ENCODE measurements at regions not wholly inside any gene's neighbourhood (a gene's known extent, or its start where the extent isn't known, plus 50 kb on each side); places are given as distances from the start of the nearest gene placed in this dataset.

DNA sequence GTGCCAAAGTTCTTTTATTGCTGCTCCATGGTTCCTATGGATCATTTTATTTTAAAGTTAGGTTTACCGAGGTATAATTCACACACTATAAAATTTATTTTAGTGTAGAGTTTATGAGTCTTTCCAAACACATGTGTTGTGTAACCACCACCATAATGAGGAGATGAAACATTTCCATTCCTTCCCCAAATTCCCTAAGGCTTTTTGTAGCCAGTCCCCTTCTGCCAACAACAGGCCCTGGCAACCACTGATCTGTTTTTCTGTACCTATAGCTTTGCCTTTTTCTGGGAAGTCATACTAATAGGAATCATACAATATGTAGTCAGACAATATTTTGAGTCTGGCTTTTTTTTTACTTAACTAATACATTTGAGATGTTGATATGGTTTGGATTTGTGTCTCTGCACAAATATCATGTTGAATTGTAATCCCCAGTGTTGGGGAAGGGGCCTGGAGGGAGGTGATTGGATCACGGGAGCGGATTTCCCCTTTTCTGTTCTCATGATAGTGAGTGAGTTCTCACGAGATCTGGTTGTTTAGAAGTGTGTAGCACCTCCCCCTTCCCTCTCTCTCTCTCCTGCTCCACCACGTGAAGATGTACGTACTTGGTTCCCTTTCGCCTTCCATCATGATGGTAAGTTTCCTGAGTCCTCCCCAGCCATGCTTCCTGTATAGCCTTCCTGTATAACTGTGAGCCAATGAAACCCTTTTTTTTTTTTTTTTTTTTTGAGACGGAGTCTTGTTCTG is 59.6 kb upstream of the DHX15 start:
- ATAC-seq = no peak
- Histone ChIP-seq H3K4me3 (no peak overlapping the region), H3K9me3 (no peaks in the 10 kb centered on the region), H3K4me1 (peaks cover 8% of the 10 kb centered on the region), H3K27me3 (ENCODE audit: low read depth) (no peaks in the 10 kb centered on the region), H3K27ac (no peak overlapping the region), H3K36me3 (no peaks in the 10 kb centered on the region)
- intact Hi-C loops (cut with DNase I) = no loop called here
- DNase-seq = no peak
- TF ChIP-seq, protein P1, sequence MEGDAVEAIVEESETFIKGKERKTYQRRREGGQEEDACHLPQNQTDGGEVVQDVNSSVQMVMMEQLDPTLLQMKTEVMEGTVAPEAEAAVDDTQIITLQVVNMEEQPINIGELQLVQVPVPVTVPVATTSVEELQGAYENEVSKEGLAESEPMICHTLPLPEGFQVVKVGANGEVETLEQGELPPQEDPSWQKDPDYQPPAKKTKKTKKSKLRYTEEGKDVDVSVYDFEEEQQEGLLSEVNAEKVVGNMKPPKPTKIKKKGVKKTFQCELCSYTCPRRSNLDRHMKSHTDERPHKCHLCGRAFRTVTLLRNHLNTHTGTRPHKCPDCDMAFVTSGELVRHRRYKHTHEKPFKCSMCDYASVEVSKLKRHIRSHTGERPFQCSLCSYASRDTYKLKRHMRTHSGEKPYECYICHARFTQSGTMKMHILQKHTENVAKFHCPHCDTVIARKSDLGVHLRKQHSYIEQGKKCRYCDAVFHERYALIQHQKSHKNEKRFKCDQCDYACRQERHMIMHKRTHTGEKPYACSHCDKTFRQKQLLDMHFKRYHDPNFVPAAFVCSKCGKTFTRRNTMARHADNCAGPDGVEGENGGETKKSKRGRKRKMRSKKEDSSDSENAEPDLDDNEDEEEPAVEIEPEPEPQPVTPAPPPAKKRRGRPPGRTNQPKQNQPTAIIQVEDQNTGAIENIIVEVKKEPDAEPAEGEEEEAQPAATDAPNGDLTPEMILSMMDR (IDR thresholded peaks at IDR 0.05) = no peak

- Histone ChIP-seq H3K27ac (no peak overlapping the region), H3K4me1 (peaks cover 8% of the 10 kb centered on the region), H3K4me3 (no peak overlapping the region), H3K9me3 (no peaks in the 10 kb centered on the region), H3K36me3 (no peaks in the 10 kb centered on the region), H3K27me3 (ENCODE audit: low read depth) (no peaks in the 10 kb centered on the region)
- intact Hi-C loops (cut with DNase I) = no loop called here
- TF ChIP-seq, protein P1 (IDR thresholded peaks at IDR 0.05) = no peak
- DNase-seq = no peak
- ATAC-seq = peak in 1 of 2 donors; percentile 30
Observed at GRCh38 chr4:24644983-24645764, 60.8 kb upstream of the DHX15 start.

GRCh38 chr4:24645765-24646550 is 61.6 kb upstream of the DHX15 start:
- intact Hi-C loops (cut with DNase I) = no loop called here
- Histone ChIP-seq H3K4me3 (no peak overlapping the region), H3K36me3 (no peaks in the 10 kb centered on the region), H3K9me3 (no peaks in the 10 kb centered on the region), H3K27ac (no peak overlapping the region), H3K27me3 (ENCODE audit: low read depth) (no peaks in the 10 kb centered on the region), H3K4me1 (peaks cover 8% of the 10 kb centered on the region)
- no peak for ATAC-seq
- DNase-seq = no peak
- TF ChIP-seq, protein P1 (IDR thresholded peaks at IDR 0.05) = no peak

GRCh38 chr4:24646798-24647460 is 62.6 kb upstream of the DHX15 start:
- DNase-seq (no peak), ATAC-seq (no peak)
- Histone ChIP-seq H3K27me3 (ENCODE audit: low read depth) (no peaks in the 10 kb centered on the region), H3K27ac (no peak overlapping the region), H3K4me1 (peaks cover 8% of the 10 kb centered on the region), H3K36me3 (no peaks in the 10 kb centered on the region), H3K9me3 (no peaks in the 10 kb centered on the region), H3K4me3 (no peak overlapping the region)
- TF ChIP-seq, protein P1 (IDR thresholded peaks at IDR 0.05) = no peak
- intact Hi-C loops (cut with DNase I) = no loop called here
